ENCODE measurements at regions not wholly inside any gene's neighbourhood (a gene's known extent, or its start where the extent isn't known, plus 50 kb on each side); places are given as distances from the start of the nearest gene placed in this dataset.

DNA sequence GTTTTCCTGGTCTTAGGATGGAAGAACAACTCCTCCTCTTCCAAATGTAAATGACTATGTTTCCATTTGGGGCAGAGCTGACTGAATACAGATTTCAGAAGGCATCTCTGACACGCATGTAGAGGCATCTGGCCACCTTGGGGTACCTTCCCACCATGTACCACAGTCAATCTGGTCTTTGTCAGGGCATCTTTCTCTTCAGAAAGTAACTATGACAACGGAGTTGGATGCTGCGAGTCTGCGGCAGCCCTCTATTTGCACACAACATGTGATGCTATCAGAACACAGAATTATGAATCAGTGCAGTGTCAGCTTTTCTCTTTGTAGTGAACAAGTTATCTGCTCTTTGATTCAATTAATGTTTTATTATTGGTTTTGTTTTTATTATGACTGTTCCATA lies 94.7 kb downstream of the TSEN15 start:
- no peak for TF ChIP-seq ZC3H10 (CRISPR knock-in tag; IDR thresholded peaks at IDR 0.05)
- TF ChIP-seq BACH2 (CRISPR knock-in tag; IDR thresholded peaks at IDR 0.05; ENCODE audit: borderline replicate concordance) = no peak
- no peak for TF ChIP-seq TOX (CRISPR knock-in tag; IDR thresholded peaks at IDR 0.05; ENCODE audit: borderline replicate concordance)
- TF ChIP-seq, protein P1, sequence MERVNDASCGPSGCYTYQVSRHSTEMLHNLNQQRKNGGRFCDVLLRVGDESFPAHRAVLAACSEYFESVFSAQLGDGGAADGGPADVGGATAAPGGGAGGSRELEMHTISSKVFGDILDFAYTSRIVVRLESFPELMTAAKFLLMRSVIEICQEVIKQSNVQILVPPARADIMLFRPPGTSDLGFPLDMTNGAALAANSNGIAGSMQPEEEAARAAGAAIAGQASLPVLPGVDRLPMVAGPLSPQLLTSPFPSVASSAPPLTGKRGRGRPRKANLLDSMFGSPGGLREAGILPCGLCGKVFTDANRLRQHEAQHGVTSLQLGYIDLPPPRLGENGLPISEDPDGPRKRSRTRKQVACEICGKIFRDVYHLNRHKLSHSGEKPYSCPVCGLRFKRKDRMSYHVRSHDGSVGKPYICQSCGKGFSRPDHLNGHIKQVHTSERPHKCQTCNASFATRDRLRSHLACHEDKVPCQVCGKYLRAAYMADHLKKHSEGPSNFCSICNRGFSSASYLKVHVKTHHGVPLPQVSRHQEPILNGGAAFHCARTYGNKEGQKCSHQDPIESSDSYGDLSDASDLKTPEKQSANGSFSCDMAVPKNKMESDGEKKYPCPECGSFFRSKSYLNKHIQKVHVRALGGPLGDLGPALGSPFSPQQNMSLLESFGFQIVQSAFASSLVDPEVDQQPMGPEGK (CRISPR knock-in tag; IDR thresholded peaks at IDR 0.05; ENCODE audit: borderline replicate concordance) = no peak
- no peak for TF ChIP-seq ZNF8 (CRISPR knock-in tag; IDR thresholded peaks at IDR 0.05)
- no peak for TF ChIP-seq CSDC2 (CRISPR knock-in tag; IDR thresholded peaks at IDR 0.05)
- no peak for TF ChIP-seq ZFP30 (CRISPR knock-in tag; IDR thresholded peaks at IDR 0.05)
- no peak for TF ChIP-seq ZNF70 (CRISPR knock-in tag; IDR thresholded peaks at IDR 0.05)
- TF ChIP-seq ESRRG (CRISPR knock-in tag; IDR thresholded peaks at IDR 0.05) = no peak
- TF ChIP-seq RARB (CRISPR knock-in tag; IDR thresholded peaks at IDR 0.05) = no peak
- TF ChIP-seq, protein P2, sequence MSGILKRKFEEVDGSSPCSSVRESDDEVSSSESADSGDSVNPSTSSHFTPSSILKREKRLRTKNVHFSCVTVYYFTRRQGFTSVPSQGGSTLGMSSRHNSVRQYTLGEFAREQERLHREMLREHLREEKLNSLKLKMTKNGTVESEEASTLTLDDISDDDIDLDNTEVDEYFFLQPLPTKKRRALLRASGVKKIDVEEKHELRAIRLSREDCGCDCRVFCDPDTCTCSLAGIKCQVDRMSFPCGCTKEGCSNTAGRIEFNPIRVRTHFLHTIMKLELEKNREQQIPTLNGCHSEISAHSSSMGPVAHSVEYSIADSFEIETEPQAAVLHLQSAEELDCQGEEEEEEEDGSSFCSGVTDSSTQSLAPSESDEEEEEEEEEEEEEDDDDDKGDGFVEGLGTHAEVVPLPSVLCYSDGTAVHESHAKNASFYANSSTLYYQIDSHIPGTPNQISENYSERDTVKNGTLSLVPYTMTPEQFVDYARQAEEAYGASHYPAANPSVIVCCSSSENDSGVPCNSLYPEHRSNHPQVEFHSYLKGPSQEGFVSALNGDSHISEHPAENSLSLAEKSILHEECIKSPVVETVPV (CRISPR knock-in tag; IDR thresholded peaks at IDR 0.05) = no peak
- no peak for TF ChIP-seq ARNTL (CRISPR knock-in tag; IDR thresholded peaks at IDR 0.05; ENCODE audit: borderline replicate concordance, low read depth)
- no peak for TF ChIP-seq GLIS3 (CRISPR knock-in tag; IDR thresholded peaks at IDR 0.05)
- no peak for ATAC-seq

DNA sequence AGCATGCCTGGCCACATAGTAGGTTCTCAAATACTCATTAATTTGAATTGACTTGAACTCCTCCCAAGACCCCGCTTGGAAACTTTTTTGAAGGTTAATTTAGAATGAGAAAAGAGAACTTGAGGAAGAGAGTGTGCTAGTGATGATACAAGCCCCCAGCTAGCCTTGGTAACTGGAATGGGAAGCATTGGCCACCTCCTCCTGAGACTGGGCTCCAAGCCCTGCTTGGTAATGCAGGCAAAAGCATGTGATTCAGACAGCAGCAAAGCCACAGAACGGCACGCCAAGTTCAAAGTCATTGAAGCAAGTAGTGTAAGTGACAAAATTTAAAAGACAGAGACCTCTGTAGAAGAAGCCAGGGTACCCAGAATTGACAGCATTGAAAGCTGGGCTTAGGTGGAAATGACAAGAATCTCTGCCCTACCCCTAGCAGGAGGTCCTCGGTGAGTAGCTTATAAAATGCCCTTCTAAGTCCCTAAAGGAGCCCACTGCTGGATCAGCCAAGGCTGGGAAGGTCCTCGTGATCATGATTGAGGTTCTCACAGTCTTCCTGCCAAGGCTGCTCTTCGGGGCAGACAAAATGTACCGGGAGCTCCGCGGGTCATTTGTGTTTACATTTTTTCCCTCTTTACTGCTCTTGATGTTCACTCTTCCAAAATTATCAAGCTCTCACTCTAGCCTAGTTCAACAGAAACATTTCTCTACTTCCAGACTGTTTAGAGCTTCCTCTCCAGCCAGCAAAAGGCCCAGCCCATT lies 99.4 kb downstream of the TSEN15 start:
- ATAC-seq = no peak
- TF ChIP-seq CSDC2 (CRISPR knock-in tag; IDR thresholded peaks at IDR 0.05) = no peak
- no peak for TF ChIP-seq ZNF565 (CRISPR knock-in tag; conservative IDR thresholded peaks at IDR 0.05; ENCODE audit: low read depth)
- TF ChIP-seq TOX (CRISPR knock-in tag; IDR thresholded peaks at IDR 0.05; ENCODE audit: borderline replicate concordance) = no peak
- TF ChIP-seq SNAI2 (CRISPR knock-in tag; IDR thresholded peaks at IDR 0.05) = no peak
- TF ChIP-seq ZNF70 (CRISPR knock-in tag; IDR thresholded peaks at IDR 0.05) = no peak
- TF ChIP-seq ESRRG (CRISPR knock-in tag; IDR thresholded peaks at IDR 0.05) = no peak
- TF ChIP-seq, protein P2 (CRISPR knock-in tag; IDR thresholded peaks at IDR 0.05) = no peak
- TF ChIP-seq POU6F1 (CRISPR knock-in tag; IDR thresholded peaks at IDR 0.05; ENCODE audit: borderline replicate concordance, low read depth) = no peak

GRCh38 chr1:184152434-184152898 lies 100.9 kb downstream of the TSEN15 start:
- TF ChIP-seq TSHZ2 (CRISPR knock-in tag; IDR thresholded peaks at IDR 0.05) (no peak), TOX (CRISPR knock-in tag; IDR thresholded peaks at IDR 0.05; ENCODE audit: borderline replicate concordance) (no peak), ZFP3 (CRISPR knock-in tag; IDR thresholded peaks at IDR 0.05) (no peak), ZFP30 (CRISPR knock-in tag; IDR thresholded peaks at IDR 0.05) (no peak), BACH2 (CRISPR knock-in tag; IDR thresholded peaks at IDR 0.05; ENCODE audit: borderline replicate concordance) (no peak), ZNF70 (CRISPR knock-in tag; IDR thresholded peaks at IDR 0.05) (no peak)
- peak; percentile 45 for ATAC-seq

Measured in SK-N-SH treated with all-trans-retinoic acid at 6 μM for 48 hours (cell line).